AG08395 (cell line): ENCODE measurements at regions not wholly inside any gene's neighbourhood (a gene's known extent, or its start where the extent isn't known, plus 50 kb on each side); places are given as distances from the start of the nearest gene placed in this dataset.

ENCODE experiments used
- DNase-seq: peaks from one replicate; pipeline ENCODE4 v3.0.0; 2012; ENCODE audit warnings: mixed read lengths, low spot score

- DNase-seq = no peak
These were observed 308.1 kb upstream of the PKN2 start for GRCh38 chr1:88375977-88376376.

GRCh38 chr1:88376421-88376820 is 307.7 kb upstream of the PKN2 start:
- no peak for DNase-seq

GRCh38 chr1:88378560-88378959 is 305.5 kb upstream of the PKN2 start:
- DNase-seq = no peak

- DNase-seq = no peak
These were observed 289.1 kb upstream of the PKN2 start for GRCh38 chr1:88394958-88395357.

GRCh38 chr1:88398338-88398737 is 285.7 kb upstream of the PKN2 start:
- no peak for DNase-seq

GRCh38 chr1:88399690-88400089 is 284.4 kb upstream of the PKN2 start:
- DNase-seq = no peak

GRCh38 chr1:88401313-88401712 is 282.8 kb upstream of the PKN2 start:
- no peak for DNase-seq

GRCh38 chr1:88404582-88404981 is 279.5 kb upstream of the PKN2 start:
- no peak for DNase-seq

- DNase-seq = no peak
These were observed 276.8 kb upstream of the PKN2 start for GRCh38 chr1:88407248-88407647.

GRCh38 chr1:88421997-88422396 is 262.1 kb upstream of the PKN2 start:
- DNase-seq = no peak

- DNase-seq = no peak
These were observed 250.5 kb upstream of the PKN2 start for GRCh38 chr1:88433556-88433955.

GRCh38 chr1:88434836-88435235 is 249.2 kb upstream of the PKN2 start:
- no peak for DNase-seq

GRCh38 chr1:88441022-88441421 is 243.1 kb upstream of the PKN2 start:
- DNase-seq = no peak

GRCh38 chr1:88451856-88452255 is 232.2 kb upstream of the PKN2 start:
- no peak for DNase-seq

- DNase-seq = no peak
These were observed 230.8 kb upstream of the PKN2 start for GRCh38 chr1:88453295-88453694.

GRCh38 chr1:88454781-88455180 is 229.3 kb upstream of the PKN2 start:
- DNase-seq = no peak

- DNase-seq = no peak
These were observed 228.3 kb upstream of the PKN2 start for GRCh38 chr1:88455621-88456256.

- no peak for DNase-seq
These were observed 226.9 kb upstream of the PKN2 start for GRCh38 chr1:88457197-88457596.

- no peak for DNase-seq
These were observed 223.1 kb upstream of the PKN2 start for GRCh38 chr1:88461007-88461406.

- DNase-seq = no peak
These were observed 222.0 kb upstream of the PKN2 start for GRCh38 chr1:88462096-88462487.

GRCh38 chr1:88462488-88463261 is 221.4 kb upstream of the PKN2 start:
- peak; percentile 43 for DNase-seq

- no peak for DNase-seq
These were observed 220.6 kb upstream of the PKN2 start for GRCh38 chr1:88463401-88463985.

- no peak for DNase-seq
These were observed 218.1 kb upstream of the PKN2 start for GRCh38 chr1:88466011-88466410.
